ENCODE measurements at regions not wholly inside any gene's neighbourhood (a gene's known extent, or its start where the extent isn't known, plus 50 kb on each side); places are given as distances from the start of the nearest gene placed in this dataset.

GRCh38 chr4:125159001-125159400 lies 155.8 kb upstream of the FAT4 start:
- ChIA-PET CTCF (no interaction called here), POLR2A (ENCODE audit: low non-redundant PET) (no interaction called here)
- H3K4me3 ChIP-seq (ENCODE audit: low read depth, low read length, poor library complexity, severe bottlenecking), result no peak overlapping the region
- intact Hi-C loops (cut with micrococcal nuclease; ENCODE audit: unreplicated experiment), result no loop called here
- no peak for TF ChIP-seq EZH2 (IDR thresholded peaks at IDR 0.05; ENCODE audit: borderline replicate concordance, low read depth, low read length, poor library complexity, severe bottlenecking)
- no peak for TF ChIP-seq CTCF (conservative IDR thresholded peaks at IDR 0.05; ENCODE audit: low read depth, low read length)
- DNase-seq (ENCODE audit: low spot score), result no peak
- H3K4me1 ChIP-seq (ENCODE audit: insufficient read depth, low read length, poor library complexity, severe bottlenecking), result no peaks in the 10 kb centered on the region
- H3K27ac ChIP-seq (ENCODE audit: low read depth, low read length, poor library complexity, severe bottlenecking), result no peak overlapping the region
- BruUV-seq (replicated peaks), result no TSS peak
- H3K27me3 ChIP-seq (replicated peaks; ENCODE audit: insufficient read depth, low read depth, low read length, poor library complexity), result no peaks in the 10 kb centered on the region
- H3K36me3 ChIP-seq (ENCODE audit: insufficient read depth, low read length, poor library complexity, severe bottlenecking), result no peaks in the 10 kb centered on the region
- no peaks in the 10 kb centered on the region for H3K9me3 ChIP-seq (ENCODE audit: low read depth, low read length, poor library complexity, severe bottlenecking)

- H3K27ac ChIP-seq (ENCODE audit: low read depth, low read length, poor library complexity, severe bottlenecking), result no peak overlapping the region
- TF ChIP-seq CTCF (conservative IDR thresholded peaks at IDR 0.05; ENCODE audit: low read depth, low read length) (no peak), EZH2 (IDR thresholded peaks at IDR 0.05; ENCODE audit: borderline replicate concordance, low read depth, low read length, poor library complexity, severe bottlenecking) (no peak)
- no peaks in the 10 kb centered on the region for H3K4me1 ChIP-seq (ENCODE audit: insufficient read depth, low read length, poor library complexity, severe bottlenecking)
- H3K36me3 ChIP-seq (ENCODE audit: insufficient read depth, low read length, poor library complexity, severe bottlenecking), result no peaks in the 10 kb centered on the region
- intact Hi-C loops (cut with micrococcal nuclease; ENCODE audit: unreplicated experiment), result no loop called here
- no peak overlapping the region for H3K4me3 ChIP-seq (ENCODE audit: low read depth, low read length, poor library complexity, severe bottlenecking)
- ChIA-PET CTCF (no interaction called here), POLR2A (ENCODE audit: low non-redundant PET) (no interaction called here)
- no peaks in the 10 kb centered on the region for H3K9me3 ChIP-seq (ENCODE audit: low read depth, low read length, poor library complexity, severe bottlenecking)
- no peak for DNase-seq (ENCODE audit: low spot score)
- BruUV-seq (replicated peaks), result no TSS peak
- no peaks in the 10 kb centered on the region for H3K27me3 ChIP-seq (replicated peaks; ENCODE audit: insufficient read depth, low read depth, low read length, poor library complexity)
Observed at GRCh38 chr4:125155251-125155650, 159.5 kb upstream of the FAT4 start.

- TF ChIP-seq EZH2 (IDR thresholded peaks at IDR 0.05; ENCODE audit: borderline replicate concordance, low read depth, low read length, poor library complexity, severe bottlenecking), result no peak
- TF ChIP-seq CTCF (conservative IDR thresholded peaks at IDR 0.05; ENCODE audit: low read depth, low read length), result no peak
- Histone ChIP-seq H3K9me3 (ENCODE audit: low read depth, low read length, poor library complexity, severe bottlenecking) (no peaks in the 10 kb centered on the region), H3K27me3 (replicated peaks; ENCODE audit: insufficient read depth, low read depth, low read length, poor library complexity) (no peaks in the 10 kb centered on the region), H3K4me3 (ENCODE audit: low read depth, low read length, poor library complexity, severe bottlenecking) (no peak overlapping the region), H3K27ac (ENCODE audit: low read depth, low read length, poor library complexity, severe bottlenecking) (no peak overlapping the region), H3K36me3 (ENCODE audit: insufficient read depth, low read length, poor library complexity, severe bottlenecking) (no peaks in the 10 kb centered on the region), H3K4me1 (ENCODE audit: insufficient read depth, low read length, poor library complexity, severe bottlenecking) (no peaks in the 10 kb centered on the region)
- CTCF ChIA-PET, result no interaction called here
- POLR2A ChIA-PET (ENCODE audit: low non-redundant PET), result no interaction called here
- no TSS peak for BruUV-seq (replicated peaks)
- no peak for DNase-seq (ENCODE audit: low spot score)
- intact Hi-C loops (cut with micrococcal nuclease; ENCODE audit: unreplicated experiment), result no loop called here
Observed at GRCh38 chr4:125140966-125141495, 173.7 kb upstream of the FAT4 start.

Data from A673 (cell line).